SK-N-SH (cell line): ENCODE measurements at regions not wholly inside any gene's neighbourhood (a gene's known extent, or its start where the extent isn't known, plus 50 kb on each side); places are given as distances from the start of the nearest gene placed in this dataset.

Source experiments
- CTCF ChIA-PET: fragments of 300-600, 350-600 bp; formaldehyde crosslinking; extraction: SDS; loops from one replicate; lab custom pipeline; 2021; lab: Yijun Ruan, JAX
- POLR2A ChIA-PET: fragments of 350-600 bp; sonication (Branson Sonifier 250); formaldehyde crosslinking; extraction: SDS; loops from one replicate; lab custom pipeline; 2020; ENCODE audit warnings: antibody characterized with exemption, inconsistent platforms; lab: Yijun Ruan, JAX
- DNase-seq: peaks from one replicate; pipeline ENCODE4 v3.0.0; 2012
- H2AFZ ChIP-seq: fragments of 200-600 bp; sonication (generic); 2 replicates; pipeline ENCODE4 v1.8.1; 2016; ENCODE audit warnings: antibody characterized with exemption, mild to moderate bottlenecking, low read depth
- H3F3A ChIP-seq: fragments of 200-600 bp; sonication (generic); replicated peaks from 2 replicates; pipeline ENCODE3; 2016; ENCODE audit warnings: antibody characterized with exemption, mild to moderate bottlenecking; ENCODE audit not compliant: insufficient read depth
- H3K27ac ChIP-seq, 2 experiments: fragments of 200-500 bp in 1 of 2; fragments of 200-600 bp in 1 of 2; sonication (Bioruptor generic) in 1 of 2; sonication (generic), shearing (Covaris generic) in 1 of 2; 2 replicates each; pipeline versions ENCODE4 v1.5.1 to v1.6.1; 2014 to 2016; ENCODE audit warnings: low read depth in 2 of 2, inconsistent platforms in 1 of 2, low read length in 1 of 2, mild to moderate bottlenecking in 1 of 2, mixed read lengths in 1 of 2
- H3K27me3 ChIP-seq: fragments of 200-600 bp; sonication (generic), shearing (Covaris generic); 2 replicates; pipeline ENCODE4 v1.6.1; 2016; ENCODE audit warnings: mixed run types; ENCODE audit not compliant: insufficient read depth
- H3K36me3 ChIP-seq, 2 experiments: fragments of 200-500 bp in 1 of 2; fragments of 200-600 bp in 1 of 2; sonication (Bioruptor generic) in 1 of 2; sonication (generic) in 1 of 2; replicated peaks in 1 of 2; 2 replicates each; pipeline versions ENCODE3 to v1.5.1; 2014 to 2016; ENCODE audit warnings: low read length in 1 of 2, mild to moderate bottlenecking in 1 of 2; ENCODE audit not compliant: insufficient read depth in 2 of 2, control insufficient read depth in 1 of 2
- H3K4me1 ChIP-seq, 2 experiments: fragments of 200-500 bp in 1 of 2; fragments of 200-600 bp in 1 of 2; sonication (Bioruptor generic) in 1 of 2; sonication (generic), shearing (Covaris generic) in 1 of 2; 2 replicates each; pipeline versions ENCODE4 v1.5.1 to v1.6.1; 2014 to 2016; ENCODE audit warnings: low read depth in 1 of 2, low read length in 1 of 2, mixed run types in 1 of 2; ENCODE audit not compliant: insufficient read depth in 2 of 2, control insufficient read depth in 1 of 2
- H3K4me2 ChIP-seq: fragments of 200-600 bp; sonication (generic), shearing (Covaris generic); 2 replicates; pipeline ENCODE4 v1.6.1; 2017; ENCODE audit warnings: mixed run types
- H3K4me3 ChIP-seq, 2 experiments: fragments of 200-500 bp in 1 of 2; fragments of 200-600 bp in 1 of 2; sonication (Bioruptor generic) in 1 of 2; sonication (generic), shearing (Covaris generic) in 1 of 2; 2 replicates each; pipeline versions ENCODE4 v1.5.1 to v1.8.1; 2014 to 2016; ENCODE audit warnings: low read depth in 2 of 2, inconsistent platforms in 1 of 2, low read length in 1 of 2, mild to moderate bottlenecking in 1 of 2, mixed read lengths in 1 of 2, moderate library complexity in 1 of 2
- H3K79me2 ChIP-seq: fragments of 200-600 bp; sonication (generic); 2 replicates; pipeline ENCODE4 v1.8.1; 2017; ENCODE audit warnings: mild to moderate bottlenecking; ENCODE audit not compliant: insufficient read depth
- H3K9ac ChIP-seq: fragments of 200-600 bp; sonication (generic); 2 replicates; pipeline ENCODE4 v1.6.1; 2017; ENCODE audit warnings: mixed run types
- H3K9me2 ChIP-seq: fragments of 200-600 bp; sonication (generic); 2 replicates; pipeline ENCODE4 v1.6.1; 2017; ENCODE audit warnings: mixed run types
- H3K9me3 ChIP-seq: fragments of 200-600 bp; sonication (generic); 2 replicates; pipeline ENCODE4 v1.6.1; 2017; ENCODE audit warnings: mixed run types, mild to moderate bottlenecking, moderate library complexity
- H4K20me1 ChIP-seq: fragments of 200-600 bp; sonication (generic); 2 replicates; pipeline ENCODE4 v1.6.1; 2017; ENCODE audit warnings: mild to moderate bottlenecking, mixed run types; ENCODE audit not compliant: insufficient read depth
- CTCF ChIP-seq: fragments of 200-600 bp; sonication (generic); IDR thresholded peaks from 2 replicates; pipeline ENCODE4 v1.6.1; 2017; ENCODE audit warnings: antibody characterized with exemption, mild to moderate bottlenecking, moderate library complexity
- ELF1 ChIP-seq: IDR thresholded peaks from 2 replicates; pipeline ENCODE4 v1.4.0; 2012
- FOXM1 ChIP-seq: IDR thresholded peaks from 2 replicates; pipeline ENCODE4 v1.4.0; 2012; ENCODE audit warnings: low read depth, mild to moderate bottlenecking
- GATA2 ChIP-seq: sonication (generic); formaldehyde crosslinking; IDR thresholded peaks from 2 replicates; pipeline ENCODE4 v1.5.0; 2020; ENCODE audit warnings: mild to moderate bottlenecking, missing genetic modification reagents
- NRF1 ChIP-seq: IDR thresholded peaks from 2 replicates; pipeline ENCODE4 v1.6.1; 2012; ENCODE audit warnings: low read depth, mild to moderate bottlenecking, low read length
- PBX3 ChIP-seq: IDR thresholded peaks from 2 replicates; pipeline ENCODE4; 2012
- POLR2AphosphoS5 ChIP-seq: IDR thresholded peaks from 2 replicates; pipeline ENCODE4 v1.6.1; 2012; ENCODE audit warnings: low read depth, low read length
- RAD21 ChIP-seq: IDR thresholded peaks from 2 replicates; pipeline ENCODE4 v1.6.1; 2012; ENCODE audit warnings: mild to moderate bottlenecking, low read length
- RCOR1 ChIP-seq: fragments of 150-350 bp; IDR thresholded peaks from 2 replicates; pipeline ENCODE4 v1.6.1; 2017; ENCODE audit warnings: antibody characterized with exemption, low read length
- SIN3A ChIP-seq: IDR thresholded peaks from 2 replicates; pipeline ENCODE4 v1.6.1; 2012; ENCODE audit warnings: low read depth, mild to moderate bottlenecking, low read length, moderate library complexity, borderline replicate concordance
- TCF12 ChIP-seq: IDR thresholded peaks from 2 replicates; pipeline ENCODE4 v1.4.0; 2012
- TEAD4 ChIP-seq: IDR thresholded peaks from 2 replicates; pipeline ENCODE4 v1.4.0; 2012; ENCODE audit warnings: mild to moderate bottlenecking, borderline replicate concordance; ENCODE audit not compliant: insufficient read depth
- YY1 ChIP-seq: IDR thresholded peaks from 2 replicates; pipeline ENCODE4 v1.4.0; 2012; ENCODE audit warnings: low read depth, mild to moderate bottlenecking
- WGBS: methylation state at CpG from one replicate; pipeline ENCODE4 v1.1.6; 2017; ENCODE audit warnings: low lambda C conversion rate; 5-methylcytosine and 5-hydroxymethylcytosine counted together
- TF ChIP-seq, protein P1 (sequence below): IDR thresholded peaks from 2 replicates; pipeline ENCODE4 v1.4.0; 2012; ENCODE audit warnings: low read depth, borderline replicate concordance
- TF ChIP-seq, protein P2 (sequence below): fragments of 150-350 bp; IDR thresholded peaks from 2 replicates; pipeline ENCODE4 v1.6.1; 2017; ENCODE audit warnings: antibody characterized with exemption, low read length, low read depth, borderline replicate concordance
- TF ChIP-seq, protein P3 (sequence below): IDR thresholded peaks from 2 replicates; pipeline ENCODE4 v1.4.0; 2012; ENCODE audit warnings: low read depth, borderline replicate concordance
- TF ChIP-seq, protein P4 (sequence below): IDR thresholded peaks from 2 replicates; pipeline ENCODE4 v1.4.0; 2012; ENCODE audit warnings: low read depth

DNA sequence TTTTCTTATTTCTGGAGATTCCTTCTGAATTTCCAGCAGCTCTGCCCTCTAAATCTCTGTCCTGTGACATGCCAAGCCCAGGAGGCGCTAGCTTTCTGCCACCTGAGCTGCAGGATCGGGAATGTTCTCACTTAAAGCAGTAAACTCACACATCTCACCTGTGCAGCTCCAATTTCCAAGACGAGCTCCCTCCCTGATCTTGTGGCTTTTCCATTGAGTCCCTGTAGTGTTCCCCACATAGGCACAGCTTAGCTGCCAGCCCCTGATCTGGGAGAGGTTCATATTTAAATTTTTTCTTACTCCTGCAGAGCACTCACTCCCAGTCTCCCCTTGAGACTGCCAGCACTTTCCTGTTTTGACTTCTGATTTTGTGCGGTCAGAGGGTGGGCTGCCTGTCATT is 479.3 kb downstream of the GLRX3 start:
- H3K27me3 ChIP-seq, result no peaks in the 10 kb centered on the region
- no peaks in the 10 kb centered on the region; the same call in 1 of the 2 replicates for H3K9me3 ChIP-seq
- DNase-seq, result no peak
- H4K20me1 ChIP-seq, result no peaks in the 10 kb centered on the region
- TF ChIP-seq GATA2 (CRISPR knock-in tag), result no peak
- TF ChIP-seq, protein P1, sequence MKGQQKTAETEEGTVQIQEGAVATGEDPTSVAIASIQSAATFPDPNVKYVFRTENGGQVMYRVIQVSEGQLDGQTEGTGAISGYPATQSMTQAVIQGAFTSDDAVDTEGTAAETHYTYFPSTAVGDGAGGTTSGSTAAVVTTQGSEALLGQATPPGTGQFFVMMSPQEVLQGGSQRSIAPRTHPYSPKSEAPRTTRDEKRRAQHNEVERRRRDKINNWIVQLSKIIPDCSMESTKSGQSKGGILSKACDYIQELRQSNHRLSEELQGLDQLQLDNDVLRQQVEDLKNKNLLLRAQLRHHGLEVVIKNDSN, result no peak
- TF ChIP-seq RAD21, result no peak
- no peak for TF ChIP-seq YY1
- no peak for TF ChIP-seq ELF1
- no peak for TF ChIP-seq TCF12
- TF ChIP-seq, protein P2, sequence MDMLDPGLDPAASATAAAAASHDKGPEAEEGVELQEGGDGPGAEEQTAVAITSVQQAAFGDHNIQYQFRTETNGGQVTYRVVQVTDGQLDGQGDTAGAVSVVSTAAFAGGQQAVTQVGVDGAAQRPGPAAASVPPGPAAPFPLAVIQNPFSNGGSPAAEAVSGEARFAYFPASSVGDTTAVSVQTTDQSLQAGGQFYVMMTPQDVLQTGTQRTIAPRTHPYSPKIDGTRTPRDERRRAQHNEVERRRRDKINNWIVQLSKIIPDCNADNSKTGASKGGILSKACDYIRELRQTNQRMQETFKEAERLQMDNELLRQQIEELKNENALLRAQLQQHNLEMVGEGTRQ, result no peak
- no peak for TF ChIP-seq POLR2AphosphoS5
- TF ChIP-seq, protein P3, sequence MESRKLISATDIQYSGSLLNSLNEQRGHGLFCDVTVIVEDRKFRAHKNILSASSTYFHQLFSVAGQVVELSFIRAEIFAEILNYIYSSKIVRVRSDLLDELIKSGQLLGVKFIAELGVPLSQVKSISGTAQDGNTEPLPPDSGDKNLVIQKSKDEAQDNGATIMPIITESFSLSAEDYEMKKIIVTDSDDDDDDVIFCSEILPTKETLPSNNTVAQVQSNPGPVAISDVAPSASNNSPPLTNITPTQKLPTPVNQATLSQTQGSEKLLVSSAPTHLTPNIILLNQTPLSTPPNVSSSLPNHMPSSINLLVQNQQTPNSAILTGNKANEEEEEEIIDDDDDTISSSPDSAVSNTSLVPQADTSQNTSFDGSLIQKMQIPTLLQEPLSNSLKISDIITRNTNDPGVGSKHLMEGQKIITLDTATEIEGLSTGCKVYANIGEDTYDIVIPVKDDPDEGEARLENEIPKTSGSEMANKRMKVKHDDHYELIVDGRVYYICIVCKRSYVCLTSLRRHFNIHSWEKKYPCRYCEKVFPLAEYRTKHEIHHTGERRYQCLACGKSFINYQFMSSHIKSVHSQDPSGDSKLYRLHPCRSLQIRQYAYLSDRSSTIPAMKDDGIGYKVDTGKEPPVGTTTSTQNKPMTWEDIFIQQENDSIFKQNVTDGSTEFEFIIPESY, result no peak
- no peak for TF ChIP-seq RCOR1
- TF ChIP-seq, protein P4, sequence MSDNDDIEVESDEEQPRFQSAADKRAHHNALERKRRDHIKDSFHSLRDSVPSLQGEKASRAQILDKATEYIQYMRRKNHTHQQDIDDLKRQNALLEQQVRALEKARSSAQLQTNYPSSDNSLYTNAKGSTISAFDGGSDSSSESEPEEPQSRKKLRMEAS, result no peak
- no peak for TF ChIP-seq SIN3A
- no peak for TF ChIP-seq NRF1
- H3K9ac ChIP-seq, result no peak overlapping the region
- H3K27ac ChIP-seq, result no peak overlapping the region
- no peak overlapping the region for H3K4me3 ChIP-seq
- POLR2A ChIA-PET, result interaction anchor here (0.6 kb wide), 1 partner anchor 1352 kb away, joined by 3 read pairs; no protein-coding TSS in a partner anchor
- 5% methylated on average over 4 of the region's 4 CpGs for WGBS
- H3K36me3 ChIP-seq, result no peaks in the 10 kb centered on the region
- H3F3A ChIP-seq, result no peaks in the 10 kb centered on the region
- H3K79me2 ChIP-seq, result no peaks in the 10 kb centered on the region
- H2AFZ ChIP-seq, result no peak overlapping the region
- no peak overlapping the region for H3K4me2 ChIP-seq
- H3K4me1 ChIP-seq, result no peaks in the 10 kb centered on the region
- CTCF ChIA-PET, result no interaction called here
- no peaks in the 10 kb centered on the region for H3K9me2 ChIP-seq

- WGBS, result 8% methylated on average over 1 of the region's 1 CpG
- H3K27ac ChIP-seq, result no peak overlapping the region
- POLR2A ChIA-PET, result no interaction called here
Measured at GRCh38 chr10:130617985-130618384, 481.8 kb downstream of the GLRX3 start.

More at GRCh38 chr10:130617985-130618384, 481.8 kb downstream of the GLRX3 start:
- peaks cover 0 to 9% of the 10 kb centered on the region in 2 experiments; a peak in 1 of 4 replicates for H3K4me1 ChIP-seq
- H3K36me3 ChIP-seq, result no peaks in the 10 kb centered on the region
- H3K4me2 ChIP-seq, result no peak overlapping the region
- no peak overlapping the region for H2AFZ ChIP-seq
- H3K27me3 ChIP-seq, result no peaks in the 10 kb centered on the region
- TF ChIP-seq FOXM1 (no peak), GATA2 (CRISPR knock-in tag) (no peak), PBX3 (no peak), ELF1 (no peak), TEAD4 (no peak), CTCF (no peak)
- no peaks in the 10 kb centered on the region; the same call in 1 of the 2 replicates for H3K9me3 ChIP-seq
- H3K79me2 ChIP-seq, result no peaks in the 10 kb centered on the region
- DNase-seq, result no peak
- no peak overlapping the region for H3K4me3 ChIP-seq
- no peaks in the 10 kb centered on the region for H3F3A ChIP-seq
- no peak overlapping the region for H3K9ac ChIP-seq
- CTCF ChIA-PET, result no interaction called here
- no peaks in the 10 kb centered on the region for H4K20me1 ChIP-seq
- no peaks in the 10 kb centered on the region for H3K9me2 ChIP-seq
